ENCODE measurements at regions not wholly inside any gene's neighbourhood (a gene's known extent, or its start where the extent isn't known, plus 50 kb on each side); places are given as distances from the start of the nearest gene placed in this dataset.
"Not testable (repeated sequence)": the region's sequence is repeated elsewhere in the genome, so short reads cannot be mapped to it uniquely, and the experiment has no call there.

- H3K4me3 ChIP-seq (ENCODE audit: low read length); H3K9me3 ChIP-seq (ENCODE audit: control insufficient read depth, low read depth, low read length); H3K4me1 ChIP-seq (ENCODE audit: control insufficient read depth, low read depth, low read length); H3K36me3 ChIP-seq (ENCODE audit: control insufficient read depth, low read depth, low read length); H3K9ac ChIP-seq (ENCODE audit: low read length); H3K27ac ChIP-seq (ENCODE audit: low read length); H3K27me3 ChIP-seq (ENCODE audit: control insufficient read depth, insufficient read depth, low read length): not testable (repeated sequence)
Observed at GRCh38 chr17:21570427-21570826, 121.9 kb upstream of the KCNJ18 start.

- not testable (repeated sequence) for H3K9ac ChIP-seq (ENCODE audit: low read length); H3K4me1 ChIP-seq (ENCODE audit: control insufficient read depth, low read depth, low read length); H3K36me3 ChIP-seq (ENCODE audit: control insufficient read depth, low read depth, low read length); H3K27ac ChIP-seq (ENCODE audit: low read length); H3K4me3 ChIP-seq (ENCODE audit: low read length); H3K9me3 ChIP-seq (ENCODE audit: control insufficient read depth, low read depth, low read length); H3K27me3 ChIP-seq (ENCODE audit: control insufficient read depth, insufficient read depth, low read length)
Observed at GRCh38 chr17:21572148-21572547, 120.2 kb upstream of the KCNJ18 start.

GRCh38 chr17:21573271-21573960 lies 118.9 kb upstream of the KCNJ18 start:
- not testable (repeated sequence) for H3K9me3 ChIP-seq (ENCODE audit: control insufficient read depth, low read depth, low read length); H3K27ac ChIP-seq (ENCODE audit: low read length); H3K4me3 ChIP-seq (ENCODE audit: low read length); H3K36me3 ChIP-seq (ENCODE audit: control insufficient read depth, low read depth, low read length); H3K27me3 ChIP-seq (ENCODE audit: control insufficient read depth, insufficient read depth, low read length); H3K9ac ChIP-seq (ENCODE audit: low read length); H3K4me1 ChIP-seq (ENCODE audit: control insufficient read depth, low read depth, low read length)

- no peaks in the 10 kb centered on the region for H3K27me3 ChIP-seq (ENCODE audit: control insufficient read depth, insufficient read depth, low read length)
- H3K4me3 ChIP-seq (ENCODE audit: low read length), result no peak overlapping the region
- H3K27ac ChIP-seq (ENCODE audit: low read length), result no peak overlapping the region
- no peak overlapping the region for H3K9ac ChIP-seq (ENCODE audit: low read length)
- H3K9me3 ChIP-seq (ENCODE audit: control insufficient read depth, low read depth, low read length), result peaks cover 5% of the 10 kb centered on the region
- H3K4me1 ChIP-seq (ENCODE audit: control insufficient read depth, low read depth, low read length), result no peaks in the 10 kb centered on the region
- no peaks in the 10 kb centered on the region for H3K36me3 ChIP-seq (ENCODE audit: control insufficient read depth, low read depth, low read length)
Observed at GRCh38 chr17:21573961-21574610, 118.2 kb upstream of the KCNJ18 start.

- not testable (repeated sequence) for H3K4me3 ChIP-seq (ENCODE audit: low read length); H3K27ac ChIP-seq (ENCODE audit: low read length); H3K27me3 ChIP-seq (ENCODE audit: control insufficient read depth, insufficient read depth, low read length); H3K36me3 ChIP-seq (ENCODE audit: control insufficient read depth, low read depth, low read length); H3K4me1 ChIP-seq (ENCODE audit: control insufficient read depth, low read depth, low read length); H3K9ac ChIP-seq (ENCODE audit: low read length); H3K9me3 ChIP-seq (ENCODE audit: control insufficient read depth, low read depth, low read length)
Observed at GRCh38 chr17:21574611-21575255, 117.6 kb upstream of the KCNJ18 start.

GRCh38 chr17:21578783-21579182 lies 113.5 kb upstream of the KCNJ18 start:
- not testable (repeated sequence) for H3K4me1 ChIP-seq (ENCODE audit: control insufficient read depth, low read depth, low read length); H3K4me3 ChIP-seq (ENCODE audit: low read length); H3K9me3 ChIP-seq (ENCODE audit: control insufficient read depth, low read depth, low read length); H3K27ac ChIP-seq (ENCODE audit: low read length); H3K36me3 ChIP-seq (ENCODE audit: control insufficient read depth, low read depth, low read length); H3K27me3 ChIP-seq (ENCODE audit: control insufficient read depth, insufficient read depth, low read length); H3K9ac ChIP-seq (ENCODE audit: low read length)

- no peaks in the 10 kb centered on the region for H3K9me3 ChIP-seq (ENCODE audit: control insufficient read depth, low read depth, low read length)
- H3K27ac ChIP-seq (ENCODE audit: low read length), result no peak overlapping the region
- no peak overlapping the region for H3K9ac ChIP-seq (ENCODE audit: low read length)
- no peak overlapping the region for H3K4me3 ChIP-seq (ENCODE audit: low read length)
- H3K36me3 ChIP-seq (ENCODE audit: control insufficient read depth, low read depth, low read length), result no peaks in the 10 kb centered on the region
- no peaks in the 10 kb centered on the region for H3K4me1 ChIP-seq (ENCODE audit: control insufficient read depth, low read depth, low read length)
- H3K27me3 ChIP-seq (ENCODE audit: control insufficient read depth, insufficient read depth, low read length), result no peaks in the 10 kb centered on the region
Observed at GRCh38 chr17:21592774-21593173, 99.5 kb upstream of the KCNJ18 start.

GRCh38 chr17:21593452-21594105 lies 98.7 kb upstream of the KCNJ18 start:
- not testable (repeated sequence) for H3K9me3 ChIP-seq (ENCODE audit: control insufficient read depth, low read depth, low read length); H3K9ac ChIP-seq (ENCODE audit: low read length); H3K27me3 ChIP-seq (ENCODE audit: control insufficient read depth, insufficient read depth, low read length); H3K36me3 ChIP-seq (ENCODE audit: control insufficient read depth, low read depth, low read length); H3K4me3 ChIP-seq (ENCODE audit: low read length); H3K27ac ChIP-seq (ENCODE audit: low read length); H3K4me1 ChIP-seq (ENCODE audit: control insufficient read depth, low read depth, low read length)

GRCh38 chr17:21595086-21595485 lies 97.2 kb upstream of the KCNJ18 start:
- Histone ChIP-seq H3K27me3 (ENCODE audit: control insufficient read depth, insufficient read depth, low read length) (no peaks in the 10 kb centered on the region), H3K9ac (ENCODE audit: low read length) (no peak overlapping the region), H3K9me3 (ENCODE audit: control insufficient read depth, low read depth, low read length) (no peaks in the 10 kb centered on the region), H3K4me3 (ENCODE audit: low read length) (no peak overlapping the region), H3K36me3 (ENCODE audit: control insufficient read depth, low read depth, low read length) (no peaks in the 10 kb centered on the region), H3K27ac (ENCODE audit: low read length) (no peak overlapping the region), H3K4me1 (ENCODE audit: control insufficient read depth, low read depth, low read length) (no peaks in the 10 kb centered on the region)

- Histone ChIP-seq H3K4me3 (ENCODE audit: low read length) (no peak overlapping the region), H3K27ac (ENCODE audit: low read length) (no peak overlapping the region), H3K4me1 (ENCODE audit: control insufficient read depth, low read depth, low read length) (no peaks in the 10 kb centered on the region), H3K9ac (ENCODE audit: low read length) (no peak overlapping the region), H3K27me3 (ENCODE audit: control insufficient read depth, insufficient read depth, low read length) (no peaks in the 10 kb centered on the region), H3K36me3 (ENCODE audit: control insufficient read depth, low read depth, low read length) (no peaks in the 10 kb centered on the region), H3K9me3 (ENCODE audit: control insufficient read depth, low read depth, low read length) (no peaks in the 10 kb centered on the region)
Observed at GRCh38 chr17:21602176-21602575, 90.1 kb upstream of the KCNJ18 start.

GRCh38 chr17:21603292-21603691 lies 89.0 kb upstream of the KCNJ18 start:
- H3K27me3 ChIP-seq (ENCODE audit: control insufficient read depth, insufficient read depth, low read length); H3K9ac ChIP-seq (ENCODE audit: low read length); H3K27ac ChIP-seq (ENCODE audit: low read length); H3K4me1 ChIP-seq (ENCODE audit: control insufficient read depth, low read depth, low read length); H3K9me3 ChIP-seq (ENCODE audit: control insufficient read depth, low read depth, low read length); H3K4me3 ChIP-seq (ENCODE audit: low read length); H3K36me3 ChIP-seq (ENCODE audit: control insufficient read depth, low read depth, low read length): not testable (repeated sequence)

Data from iPS-18a (cell line).